ENCODE measurements at regions not wholly inside any gene's neighbourhood (a gene's known extent, or its start where the extent isn't known, plus 50 kb on each side); places are given as distances from the start of the nearest gene placed in this dataset.

GRCh38 chr7:85823396-85824080, 636.7 kb upstream of the SEMA3D start:
- FAIRE-seq (no peak), DNase-seq (ENCODE audit: extremely low read depth in 1 of 4, low spot score in 3 of 4) (no peak), ATAC-seq (no peak)
- H3K4me2 ChIP-seq (ENCODE audit: insufficient read depth, low read length): no peak overlapping the region
- TF ChIP-seq, protein P1, sequence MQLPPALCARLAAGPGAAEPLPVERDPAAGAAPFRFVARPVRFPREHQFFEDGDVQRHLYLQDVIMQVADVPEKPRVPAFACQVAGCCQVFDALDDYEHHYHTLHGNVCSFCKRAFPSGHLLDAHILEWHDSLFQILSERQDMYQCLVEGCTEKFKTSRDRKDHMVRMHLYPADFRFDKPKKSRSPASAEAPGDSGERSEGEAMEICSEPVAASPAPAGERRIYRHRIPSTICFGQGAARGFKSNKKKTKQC (CRISPR knock-in tag; IDR thresholded peaks at IDR 0.05): no peak
- TF ChIP-seq ZNF316 (IDR thresholded peaks at IDR 0.05) (no peak), EZH2 (IDR thresholded peaks at IDR 0.05; ENCODE audit: borderline replicate concordance, low read depth, low read length) (no peak)
- BruUV-seq (replicated peaks): no TSS peak
- H3K4me3 ChIP-seq: no peak overlapping the region
- no peak overlapping the region for H3K27ac ChIP-seq (ENCODE audit: extremely low read depth, low read depth, low read length)
- intact Hi-C loops (cut with micrococcal nuclease): no loop called here
- H3K9me1 ChIP-seq (ENCODE audit: control insufficient read depth, insufficient read depth, low read length): no peaks in the 10 kb centered on the region
- under 1% methylated on average over 8 of the region's 8 CpGs for WGBS (ENCODE audit: insufficient coverage, low coverage, missing lambda C conversion rate)
- no peaks in the 10 kb centered on the region for H3K36me3 ChIP-seq (ENCODE audit: control insufficient read depth, insufficient read depth, low read length)
- no peaks in the 10 kb centered on the region for H3K4me1 ChIP-seq (replicated peaks in 1 of 2; ENCODE audit: control insufficient read depth in 2 of 2, insufficient read depth in 2 of 2, low read length in 2 of 2)
- H3K79me2 ChIP-seq (ENCODE audit: control insufficient read depth, insufficient read depth, low read length): no peaks in the 10 kb centered on the region
- H3K9ac ChIP-seq (ENCODE audit: insufficient read depth in 1 of 2, low read depth in 2 of 2, low read length in 2 of 2): no peak overlapping the region
- H3K9me3 ChIP-seq (replicated peaks; ENCODE audit: control insufficient read depth, insufficient read depth, low read depth, low read length): no peaks in the 10 kb centered on the region; the same call in 1 of the 2 replicates
- in situ Hi-C loops (cut with MboI): no loop called here
- CTCF ChIA-PET (ENCODE audit: low intra/inter-chr PET ratio): no interaction called here
- no peaks in the 10 kb centered on the region for H3K27me3 ChIP-seq (ENCODE audit: control insufficient read depth in 2 of 2, insufficient read depth in 2 of 2, low read length in 2 of 2)
- H4K20me1 ChIP-seq (replicated peaks; ENCODE audit: control insufficient read depth, insufficient read depth, low read length): no peaks in the 10 kb centered on the region
- no peak overlapping the region for H2AFZ ChIP-seq (ENCODE audit: low read depth, low read length)
- POLR2A ChIA-PET: no interaction called here

GRCh38 chr7:85821926-85822325, 635.1 kb upstream of the SEMA3D start:
- Histone ChIP-seq H3K9me1 (ENCODE audit: control insufficient read depth, insufficient read depth, low read length) (no peaks in the 10 kb centered on the region), H3K79me2 (ENCODE audit: control insufficient read depth, insufficient read depth, low read length) (no peaks in the 10 kb centered on the region), H3K4me3 (no peak overlapping the region), H3K27ac (ENCODE audit: extremely low read depth, low read depth, low read length) (no peak overlapping the region), H4K20me1 (replicated peaks; ENCODE audit: control insufficient read depth, insufficient read depth, low read length) (no peaks in the 10 kb centered on the region), H3K27me3 (ENCODE audit: control insufficient read depth in 2 of 2, insufficient read depth in 2 of 2, low read length in 2 of 2) (no peaks in the 10 kb centered on the region), H3K36me3 (ENCODE audit: control insufficient read depth, insufficient read depth, low read length) (no peaks in the 10 kb centered on the region), H3K4me2 (ENCODE audit: insufficient read depth, low read length) (no peak overlapping the region), H3K4me1 (replicated peaks in 1 of 2; ENCODE audit: control insufficient read depth in 2 of 2, insufficient read depth in 2 of 2, low read length in 2 of 2) (no peaks in the 10 kb centered on the region), H3K9me3 (replicated peaks; ENCODE audit: control insufficient read depth, insufficient read depth, low read depth, low read length) (no peaks in the 10 kb centered on the region; the same call in 1 of the 2 replicates), H2AFZ (ENCODE audit: low read depth, low read length) (no peak overlapping the region), H3K9ac (ENCODE audit: insufficient read depth in 1 of 2, low read depth in 2 of 2, low read length in 2 of 2) (no peak overlapping the region)
- WGBS (ENCODE audit: insufficient coverage, low coverage, missing lambda C conversion rate): 0% methylated on average over 4 of the region's 4 CpGs
- DNase-seq (ENCODE audit: extremely low read depth in 1 of 4, low spot score in 3 of 4): no peak
- ChIA-PET CTCF (ENCODE audit: low intra/inter-chr PET ratio) (no interaction called here), POLR2A (no interaction called here)
- no peak for FAIRE-seq
- ATAC-seq: no peak
- intact Hi-C loops (cut with micrococcal nuclease) (no loop called here), in situ Hi-C loops (cut with MboI) (no loop called here)
- no TSS peak for BruUV-seq (replicated peaks)
- no peak for TF ChIP-seq ZNF57 (CRISPR knock-in tag; IDR thresholded peaks at IDR 0.05)
- TF ChIP-seq NFRKB (IDR thresholded peaks at IDR 0.05; ENCODE audit: low read depth): no peak
- no peak for TF ChIP-seq ERF (CRISPR knock-in tag; IDR thresholded peaks at IDR 0.05)
- TF ChIP-seq MYNN (IDR thresholded peaks at IDR 0.05): no peak
- no peak for TF ChIP-seq MYNN (CRISPR knock-in tag; IDR thresholded peaks at IDR 0.05)
- TF ChIP-seq CAMTA2 (CRISPR knock-in tag; conservative IDR thresholded peaks at IDR 0.05): no peak
- TF ChIP-seq BHLHE40 (IDR thresholded peaks at IDR 0.05; ENCODE audit: low read length): no peak
- no peak for TF ChIP-seq FOXA1 (IDR thresholded peaks at IDR 0.05; ENCODE audit: borderline replicate concordance)
- no peak for TF ChIP-seq CREM (IDR thresholded peaks at IDR 0.05; ENCODE audit: low read depth)

Measured in K562 (cell line).